SJSA1 (cell line): ENCODE measurements at regions not wholly inside any gene's neighbourhood (a gene's known extent, or its start where the extent isn't known, plus 50 kb on each side); places are given as distances from the start of the nearest gene placed in this dataset.

ENCODE experiments used
- DNase-seq, 2 experiments: peaks; one replicate each; pipeline ENCODE4 v3.0.0-alpha.2; 2015 to 2020; ENCODE audit warnings: low spot score in 2 of 2, low read depth in 1 of 2
- H3K27ac ChIP-seq: fragments of 250-450 bp; sonication (Bioruptor Pico); 2 replicates; pipeline ENCODE4 v1.5.1; 2020; ENCODE audit warnings: mild to moderate bottlenecking, moderate library complexity
- H3K27me3 ChIP-seq: fragments of 250-450 bp; sonication (Bioruptor Pico); replicated peaks from 2 replicates; pipeline ENCODE4 v1.5.1; 2020; ENCODE audit warnings: mild to moderate bottlenecking, moderate library complexity
- H3K36me3 ChIP-seq: fragments of 250-450 bp; sonication (Bioruptor Pico); 2 replicates; pipeline ENCODE4 v1.5.1; 2020; ENCODE audit warnings: mild to moderate bottlenecking
- H3K4me1 ChIP-seq: fragments of 250-450 bp; sonication (Bioruptor Pico); replicated peaks from 2 replicates; pipeline ENCODE4 v1.6.1; 2021; ENCODE audit warnings: mild to moderate bottlenecking
- H3K4me3 ChIP-seq: fragments of 250-450 bp; sonication (Bioruptor Pico); 2 replicates; pipeline ENCODE4 v1.5.1; 2020; ENCODE audit warnings: mild to moderate bottlenecking
- H3K9me3 ChIP-seq: fragments of 250-450 bp; sonication (Bioruptor Pico); replicated peaks from 2 replicates; pipeline ENCODE4 v1.5.1; 2020; ENCODE audit warnings: mild to moderate bottlenecking

- no peak overlapping the region for H3K27ac ChIP-seq
- no peaks in the 10 kb centered on the region for H3K36me3 ChIP-seq
- no peaks in the 10 kb centered on the region for H3K27me3 ChIP-seq
- peaks cover 13% of the 10 kb centered on the region for H3K4me1 ChIP-seq
- peak in 1 of 2 experiments; percentile 55 for DNase-seq
- no peak overlapping the region for H3K4me3 ChIP-seq
- H3K9me3 ChIP-seq, result no peaks in the 10 kb centered on the region
Measured at GRCh38 chr3:177827511-177828207, 630.4 kb upstream of the TBL1XR1 start.

DNA sequence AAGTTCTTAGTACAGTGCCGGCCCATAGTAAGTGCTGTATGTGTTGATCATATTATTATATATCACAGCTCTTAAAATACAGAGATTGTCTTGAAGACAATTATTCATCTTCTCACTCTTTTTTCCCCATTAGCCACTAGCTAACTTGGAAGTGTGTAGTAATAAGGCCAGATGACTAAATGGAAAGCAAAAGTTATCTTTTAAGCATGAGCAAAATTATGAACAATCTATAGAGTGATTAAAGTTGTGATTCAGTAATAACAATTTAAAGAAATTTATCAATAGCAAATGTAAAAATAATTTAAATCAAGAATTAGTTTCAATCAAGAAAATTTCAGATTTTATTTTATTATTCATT, 630.9 kb upstream of the TBL1XR1 start:
- no peak overlapping the region for H3K4me3 ChIP-seq
- no peaks in the 10 kb centered on the region for H3K27me3 ChIP-seq
- H3K36me3 ChIP-seq, result no peaks in the 10 kb centered on the region
- H3K27ac ChIP-seq, result no peak overlapping the region
- peaks cover 13% of the 10 kb centered on the region for H3K4me1 ChIP-seq
- DNase-seq, result no peak
- no peaks in the 10 kb centered on the region for H3K9me3 ChIP-seq

GRCh38 chr3:177830411-177830849, 633.1 kb upstream of the TBL1XR1 start:
- H3K36me3 ChIP-seq, result no peaks in the 10 kb centered on the region
- H3K27me3 ChIP-seq, result no peaks in the 10 kb centered on the region
- no peak overlapping the region for H3K27ac ChIP-seq
- no peaks in the 10 kb centered on the region for H3K9me3 ChIP-seq
- peaks cover 20% of the 10 kb centered on the region for H3K4me1 ChIP-seq
- no peak overlapping the region for H3K4me3 ChIP-seq
- no peak for DNase-seq

- Histone ChIP-seq H3K4me3 (no peak overlapping the region), H3K4me1 (peaks cover 29% of the 10 kb centered on the region), H3K36me3 (no peaks in the 10 kb centered on the region), H3K9me3 (no peaks in the 10 kb centered on the region), H3K27ac (no peak overlapping the region), H3K27me3 (no peaks in the 10 kb centered on the region)
- no peak for DNase-seq
Measured at GRCh38 chr3:177831361-177831760, 634.1 kb upstream of the TBL1XR1 start.

DNA sequence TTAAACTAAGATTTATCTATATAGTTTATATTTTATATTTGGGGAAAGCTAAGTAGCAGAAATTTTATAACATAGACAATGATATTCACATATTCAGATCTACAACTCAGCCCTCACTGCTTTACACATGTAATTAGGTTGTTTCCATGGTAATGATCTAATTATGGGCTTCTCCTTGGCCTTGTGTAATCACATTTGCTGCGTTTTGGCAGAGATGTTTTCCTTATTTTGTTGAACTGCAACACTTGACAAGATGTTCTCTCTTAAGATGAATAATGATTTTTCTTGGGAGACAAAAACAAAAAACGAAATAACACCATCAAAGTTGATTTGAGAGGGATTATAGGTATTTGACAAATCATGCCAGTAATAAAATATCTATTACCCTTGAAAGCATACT, 635.6 kb upstream of the TBL1XR1 start:
- DNase-seq, result no peak
- H3K27ac ChIP-seq, result no peak overlapping the region
- H3K9me3 ChIP-seq, result no peaks in the 10 kb centered on the region
- no peak overlapping the region for H3K4me3 ChIP-seq
- H3K27me3 ChIP-seq, result no peaks in the 10 kb centered on the region
- H3K4me1 ChIP-seq, result peaks cover 25% of the 10 kb centered on the region
- H3K36me3 ChIP-seq, result no peaks in the 10 kb centered on the region

DNA sequence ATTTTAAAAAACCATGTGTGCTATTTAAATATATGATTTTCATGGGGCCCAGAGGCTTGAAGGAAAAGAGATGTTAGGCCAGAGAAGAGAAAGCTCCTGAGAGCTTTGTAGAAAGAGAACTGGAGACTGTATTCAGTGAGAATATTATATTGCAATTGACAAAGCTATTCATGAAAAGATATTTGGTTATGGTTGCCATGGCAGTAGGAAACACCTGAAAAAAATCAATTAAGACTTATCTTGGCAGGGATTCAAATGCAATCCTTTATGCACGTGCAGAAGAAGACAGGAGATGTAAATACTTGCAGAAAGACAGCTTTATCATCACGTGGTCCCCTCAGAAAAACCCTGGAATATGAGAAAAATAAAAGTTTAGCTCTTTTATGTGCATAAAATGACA, 636.0 kb upstream of the TBL1XR1 start:
- Histone ChIP-seq H3K27ac (no peak overlapping the region), H3K4me1 (peaks cover 23% of the 10 kb centered on the region), H3K4me3 (no peak overlapping the region), H3K9me3 (no peaks in the 10 kb centered on the region), H3K36me3 (no peaks in the 10 kb centered on the region), H3K27me3 (no peaks in the 10 kb centered on the region)
- no peak for DNase-seq

DNA sequence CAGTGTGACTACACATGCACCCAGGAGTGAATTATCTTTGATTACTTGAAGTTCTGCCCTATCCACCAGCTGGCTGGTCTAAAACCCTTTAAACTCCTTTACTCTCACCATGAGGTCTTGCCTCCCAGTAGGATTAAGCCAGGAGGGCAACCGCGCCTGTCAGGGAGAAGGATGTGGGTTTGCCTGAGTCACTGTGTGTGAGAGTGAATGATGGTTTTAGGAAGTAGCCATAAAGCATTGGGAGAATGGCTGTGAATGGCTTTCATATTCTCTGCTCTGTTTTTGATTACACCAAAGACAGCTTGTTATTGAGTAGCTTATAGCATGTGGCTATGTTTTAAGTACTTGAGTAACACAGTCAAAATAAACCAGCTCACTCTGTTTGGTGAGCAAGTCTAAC, 637.7 kb upstream of the TBL1XR1 start:
- no peak overlapping the region for H3K4me3 ChIP-seq
- DNase-seq, result peak; percentile 90 to 93
- peak overlapping the region; percentile 38 for H3K27ac ChIP-seq
- no peaks in the 10 kb centered on the region for H3K9me3 ChIP-seq
- peaks cover 23% of the 10 kb centered on the region for H3K4me1 ChIP-seq
- H3K36me3 ChIP-seq, result no peaks in the 10 kb centered on the region
- H3K27me3 ChIP-seq, result no peaks in the 10 kb centered on the region

DNA sequence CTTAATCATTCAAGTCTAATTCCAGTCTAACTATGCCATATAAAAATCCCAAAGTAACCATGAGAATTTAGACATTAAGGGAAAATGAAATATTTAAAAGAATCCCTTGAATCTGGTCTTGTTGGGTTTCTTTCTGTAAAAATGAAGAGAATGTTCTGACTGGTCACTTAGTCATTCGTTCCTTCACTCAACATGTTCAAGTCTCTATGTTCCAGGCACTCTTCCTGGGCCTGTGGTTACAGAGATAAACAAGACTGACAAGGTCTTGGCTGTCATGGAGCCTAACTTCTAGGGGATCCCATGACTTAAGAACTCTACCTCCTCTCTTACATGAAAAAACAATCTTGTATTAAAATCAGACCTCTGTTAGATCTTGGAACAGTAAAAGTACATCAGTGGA, 638.6 kb upstream of the TBL1XR1 start:
- Histone ChIP-seq H3K36me3 (no peaks in the 10 kb centered on the region), H3K27ac (peak overlapping the region; percentile 38), H3K4me3 (no peak overlapping the region), H3K27me3 (no peaks in the 10 kb centered on the region), H3K4me1 (peaks cover 23% of the 10 kb centered on the region), H3K9me3 (no peaks in the 10 kb centered on the region)
- DNase-seq, result peak; percentile 61 to 66

DNA sequence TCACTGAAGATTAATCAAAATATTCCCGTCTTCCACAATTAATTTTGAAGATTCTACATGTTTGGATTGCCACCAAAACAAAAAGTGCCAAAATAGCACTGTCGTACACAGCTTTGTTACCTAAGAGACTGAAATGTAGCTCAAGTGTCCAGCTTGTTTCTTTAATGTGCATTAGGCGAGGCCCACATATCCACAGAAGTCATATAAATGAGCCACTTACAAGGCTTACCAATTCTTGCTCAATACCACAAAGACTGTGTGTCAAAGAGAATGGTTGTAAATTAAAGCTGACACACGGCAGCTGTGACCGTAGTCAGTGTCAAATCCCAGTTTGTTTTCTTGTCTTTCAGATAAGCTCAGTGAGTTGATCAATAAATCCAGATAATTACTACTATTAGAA, 639.4 kb upstream of the TBL1XR1 start:
- Histone ChIP-seq H3K9me3 (no peaks in the 10 kb centered on the region), H3K4me1 (peaks cover 23% of the 10 kb centered on the region), H3K36me3 (no peaks in the 10 kb centered on the region), H3K27me3 (no peaks in the 10 kb centered on the region), H3K27ac (no peak overlapping the region), H3K4me3 (no peak overlapping the region)
- DNase-seq, result no peak

DNA sequence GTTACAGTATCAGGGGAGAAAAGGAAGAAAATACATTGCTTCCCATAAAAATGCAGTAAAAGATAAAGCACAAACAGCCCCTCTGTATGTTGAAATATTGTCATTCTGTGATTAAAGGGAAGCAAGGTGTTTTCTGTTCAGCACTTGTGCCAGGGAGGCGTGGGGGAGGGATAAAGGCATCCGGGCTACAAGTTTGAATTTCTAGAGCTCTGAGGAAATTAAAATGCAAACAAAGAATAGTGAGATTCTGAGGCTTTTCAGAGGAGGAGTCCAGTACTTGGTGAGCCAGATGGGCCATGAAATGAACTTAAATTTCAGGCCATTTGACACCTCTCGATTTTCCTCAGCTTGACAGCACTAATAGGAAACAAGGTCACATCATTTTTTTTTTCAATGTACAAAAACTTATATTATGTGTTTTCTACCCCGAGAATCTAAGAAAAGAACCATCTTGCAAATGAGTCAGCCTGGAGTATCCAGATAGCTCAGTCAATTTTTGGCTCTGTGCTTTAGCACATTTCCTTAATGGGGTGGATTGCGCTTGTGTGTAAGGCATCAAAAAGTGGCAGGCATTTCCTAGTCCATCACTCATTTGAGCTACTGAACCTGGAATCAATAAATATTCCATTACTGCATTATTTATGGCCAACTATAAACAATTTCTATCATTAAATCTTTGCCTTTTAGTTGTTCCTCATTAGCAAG, 640.8 kb upstream of the TBL1XR1 start:
- H3K4me1 ChIP-seq, result peaks cover 23% of the 10 kb centered on the region
- no peaks in the 10 kb centered on the region for H3K27me3 ChIP-seq
- DNase-seq, result no peak
- no peak overlapping the region for H3K27ac ChIP-seq
- H3K36me3 ChIP-seq, result no peaks in the 10 kb centered on the region
- H3K4me3 ChIP-seq, result no peak overlapping the region
- no peaks in the 10 kb centered on the region for H3K9me3 ChIP-seq

DNA sequence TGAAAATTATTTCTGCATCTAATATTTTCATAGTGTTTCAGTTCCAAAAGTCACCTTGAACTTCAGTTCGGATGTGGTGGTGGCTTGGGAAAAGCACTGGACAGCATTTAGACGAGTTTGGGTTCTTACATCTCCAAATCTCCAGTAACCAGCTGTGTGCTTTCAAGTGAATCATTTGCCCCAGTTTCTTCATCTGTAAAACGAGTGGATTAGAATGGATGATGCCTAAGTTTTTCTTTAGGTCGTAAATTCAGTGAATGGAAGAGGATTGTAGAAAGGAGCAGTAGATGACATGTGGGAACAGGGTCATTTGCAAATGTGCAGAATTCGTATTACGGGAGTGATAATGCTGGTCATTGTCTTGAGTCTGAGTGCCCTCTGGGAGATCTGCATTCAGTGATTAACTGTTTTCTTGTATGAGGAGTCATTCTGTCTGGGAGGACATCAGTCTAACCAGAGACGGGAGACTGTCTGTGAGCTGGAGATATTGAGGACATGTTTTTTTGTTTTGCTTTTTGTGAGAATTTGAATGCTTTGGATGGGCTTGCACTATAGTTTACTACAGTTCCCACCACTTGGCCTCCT, 641.6 kb upstream of the TBL1XR1 start:
- DNase-seq, result no peak
- Histone ChIP-seq H3K27ac (no peak overlapping the region), H3K27me3 (no peaks in the 10 kb centered on the region), H3K9me3 (no peaks in the 10 kb centered on the region), H3K4me1 (peaks cover 23% of the 10 kb centered on the region), H3K36me3 (no peaks in the 10 kb centered on the region), H3K4me3 (no peak overlapping the region)

- no peak overlapping the region for H3K4me3 ChIP-seq
- H3K9me3 ChIP-seq, result no peaks in the 10 kb centered on the region
- H3K27ac ChIP-seq, result no peak overlapping the region
- no peaks in the 10 kb centered on the region for H3K36me3 ChIP-seq
- DNase-seq, result no peak
- H3K27me3 ChIP-seq, result no peaks in the 10 kb centered on the region
- no peaks in the 10 kb centered on the region for H3K4me1 ChIP-seq
Measured at GRCh38 chr3:177842302-177842701, 645.0 kb upstream of the TBL1XR1 start.

GRCh38 chr3:177842743-177843734, 645.8 kb upstream of the TBL1XR1 start:
- H3K4me3 ChIP-seq, result no peak overlapping the region
- no peak for DNase-seq
- H3K9me3 ChIP-seq, result no peaks in the 10 kb centered on the region
- H3K27me3 ChIP-seq, result no peaks in the 10 kb centered on the region
- no peak overlapping the region for H3K27ac ChIP-seq
- H3K4me1 ChIP-seq, result no peaks in the 10 kb centered on the region
- no peaks in the 10 kb centered on the region for H3K36me3 ChIP-seq
